ENCODE measurements at regions not wholly inside any gene's neighbourhood (a gene's known extent, or its start where the extent isn't known, plus 50 kb on each side); places are given as distances from the start of the nearest gene placed in this dataset.

GRCh38 chr12:105745811-105746210, 392.9 kb downstream of the NUAK1 start:
- TF ChIP-seq CTCF (IDR thresholded peaks at IDR 0.05; ENCODE audit: insufficient read depth, low read length, poor library complexity, severe bottlenecking), result no peak
- no peak for DNase-seq (ENCODE audit: low read depth)
- no peaks in the 10 kb centered on the region for H3K27me3 ChIP-seq (ENCODE audit: control insufficient read depth, insufficient read depth, low read length)

GRCh38 chr12:105748806-105749600, 389.8 kb downstream of the NUAK1 start:
- DNase-seq (ENCODE audit: low read depth), result no peak
- Histone ChIP-seq H3K36me3 (ENCODE audit: control insufficient read depth, insufficient read depth, low read length) (no peaks in the 10 kb centered on the region), H3K4me3 (ENCODE audit: low read depth, low read length) (no peak overlapping the region), H3K27me3 (ENCODE audit: control insufficient read depth, insufficient read depth, low read length) (no peaks in the 10 kb centered on the region)
- TF ChIP-seq CTCF (IDR thresholded peaks at IDR 0.05; ENCODE audit: insufficient read depth, low read length, poor library complexity, severe bottlenecking), result no peak

More at GRCh38 chr12:105745811-105746210, 392.9 kb downstream of the NUAK1 start:
- no peaks in the 10 kb centered on the region for H3K36me3 ChIP-seq (ENCODE audit: control insufficient read depth, insufficient read depth, low read length)
- no peak overlapping the region for H3K4me3 ChIP-seq (ENCODE audit: low read depth, low read length)

GRCh38 chr12:105750096-105750495, 388.7 kb downstream of the NUAK1 start:
- TF ChIP-seq CTCF (IDR thresholded peaks at IDR 0.05; ENCODE audit: insufficient read depth, low read length, poor library complexity, severe bottlenecking), result no peak
- DNase-seq (ENCODE audit: low read depth), result no peak
- no peaks in the 10 kb centered on the region for H3K27me3 ChIP-seq (ENCODE audit: control insufficient read depth, insufficient read depth, low read length)
- no peaks in the 10 kb centered on the region for H3K36me3 ChIP-seq (ENCODE audit: control insufficient read depth, insufficient read depth, low read length)
- no peak overlapping the region for H3K4me3 ChIP-seq (ENCODE audit: low read depth, low read length)

- H3K27me3 ChIP-seq (ENCODE audit: control insufficient read depth, insufficient read depth, low read length), result no peaks in the 10 kb centered on the region
- H3K4me3 ChIP-seq (ENCODE audit: low read depth, low read length), result no peak overlapping the region
- no peaks in the 10 kb centered on the region for H3K36me3 ChIP-seq (ENCODE audit: control insufficient read depth, insufficient read depth, low read length)
- TF ChIP-seq CTCF (IDR thresholded peaks at IDR 0.05; ENCODE audit: insufficient read depth, low read length, poor library complexity, severe bottlenecking), result no peak
- no peak for DNase-seq (ENCODE audit: low read depth)
These were observed 384.4 kb downstream of the NUAK1 start for GRCh38 chr12:105754313-105754712.

- Histone ChIP-seq H3K4me3 (ENCODE audit: low read depth, low read length) (no peak overlapping the region), H3K36me3 (ENCODE audit: control insufficient read depth, insufficient read depth, low read length) (no peaks in the 10 kb centered on the region), H3K27me3 (ENCODE audit: control insufficient read depth, insufficient read depth, low read length) (no peaks in the 10 kb centered on the region)
- no peak for DNase-seq (ENCODE audit: low read depth)
- no peak for TF ChIP-seq CTCF (IDR thresholded peaks at IDR 0.05; ENCODE audit: insufficient read depth, low read length, poor library complexity, severe bottlenecking)
These were observed 381.8 kb downstream of the NUAK1 start for GRCh38 chr12:105756961-105757360.

- Histone ChIP-seq H3K36me3 (ENCODE audit: control insufficient read depth, insufficient read depth, low read length) (no peaks in the 10 kb centered on the region), H3K27me3 (ENCODE audit: control insufficient read depth, insufficient read depth, low read length) (no peaks in the 10 kb centered on the region), H3K4me3 (ENCODE audit: low read depth, low read length) (no peak overlapping the region)
- DNase-seq (ENCODE audit: low read depth), result no peak
- no peak for TF ChIP-seq CTCF (IDR thresholded peaks at IDR 0.05; ENCODE audit: insufficient read depth, low read length, poor library complexity, severe bottlenecking)
These were observed 379.6 kb downstream of the NUAK1 start for GRCh38 chr12:105759149-105759548.

Measured in kidney epithelial cell (primary cell).